ENCODE measurements at regions not wholly inside any gene's neighbourhood (a gene's known extent, or its start where the extent isn't known, plus 50 kb on each side); places are given as distances from the start of the nearest gene placed in this dataset.
"Not testable (repeated sequence)": the region's sequence is repeated elsewhere in the genome, so short reads cannot be mapped to it uniquely, and the experiment has no call there.

DNA sequence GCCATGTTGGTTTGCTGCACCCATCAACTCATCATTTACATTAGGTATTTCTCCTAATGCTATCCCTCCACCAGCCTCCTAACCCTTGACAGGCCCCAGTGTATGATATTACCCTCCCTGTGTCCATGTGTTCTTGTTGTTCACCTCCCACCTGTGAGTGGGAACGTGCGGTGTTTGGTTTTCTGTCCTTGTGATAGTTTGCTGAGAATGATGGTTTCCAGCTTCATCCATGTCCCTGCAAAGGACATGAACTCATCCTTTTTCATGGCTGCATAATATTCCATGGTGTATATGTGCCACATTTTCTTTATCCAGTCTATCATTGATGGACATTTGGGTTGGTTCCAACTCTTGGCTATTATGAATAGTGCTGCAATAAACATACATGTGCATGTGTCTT, 184.0 kb downstream of the EDEM1 start:
- TF ChIP-seq POLR2A (IDR thresholded peaks at IDR 0.05) = not testable (repeated sequence)
- TF ChIP-seq, protein P1, sequence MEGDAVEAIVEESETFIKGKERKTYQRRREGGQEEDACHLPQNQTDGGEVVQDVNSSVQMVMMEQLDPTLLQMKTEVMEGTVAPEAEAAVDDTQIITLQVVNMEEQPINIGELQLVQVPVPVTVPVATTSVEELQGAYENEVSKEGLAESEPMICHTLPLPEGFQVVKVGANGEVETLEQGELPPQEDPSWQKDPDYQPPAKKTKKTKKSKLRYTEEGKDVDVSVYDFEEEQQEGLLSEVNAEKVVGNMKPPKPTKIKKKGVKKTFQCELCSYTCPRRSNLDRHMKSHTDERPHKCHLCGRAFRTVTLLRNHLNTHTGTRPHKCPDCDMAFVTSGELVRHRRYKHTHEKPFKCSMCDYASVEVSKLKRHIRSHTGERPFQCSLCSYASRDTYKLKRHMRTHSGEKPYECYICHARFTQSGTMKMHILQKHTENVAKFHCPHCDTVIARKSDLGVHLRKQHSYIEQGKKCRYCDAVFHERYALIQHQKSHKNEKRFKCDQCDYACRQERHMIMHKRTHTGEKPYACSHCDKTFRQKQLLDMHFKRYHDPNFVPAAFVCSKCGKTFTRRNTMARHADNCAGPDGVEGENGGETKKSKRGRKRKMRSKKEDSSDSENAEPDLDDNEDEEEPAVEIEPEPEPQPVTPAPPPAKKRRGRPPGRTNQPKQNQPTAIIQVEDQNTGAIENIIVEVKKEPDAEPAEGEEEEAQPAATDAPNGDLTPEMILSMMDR (IDR thresholded peaks at IDR 0.05) = not testable (repeated sequence)
